ENCODE measurements at regions not wholly inside any gene's neighbourhood (a gene's known extent, or its start where the extent isn't known, plus 50 kb on each side); places are given as distances from the start of the nearest gene placed in this dataset.

DNA sequence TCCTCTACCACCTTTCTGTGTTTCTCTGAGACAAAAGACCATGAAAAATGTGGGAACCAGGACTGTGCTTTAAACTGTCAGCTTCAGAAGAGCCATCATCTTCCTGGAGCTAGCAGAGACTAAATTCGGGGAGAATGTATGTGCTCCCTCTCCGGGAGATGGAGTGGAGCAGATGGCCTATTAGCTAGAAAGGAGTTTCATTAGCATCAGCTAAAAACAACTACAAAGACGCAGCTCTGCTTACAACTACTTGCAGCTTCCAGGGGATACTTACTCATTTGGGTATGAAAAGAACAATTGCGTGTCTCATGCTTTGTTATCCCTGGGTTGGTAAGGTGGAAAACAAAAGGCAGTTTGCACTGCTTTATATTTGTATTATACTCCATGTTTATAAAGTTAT lies 159.6 kb downstream of the MFSD1 start:
- DNase-seq (ENCODE audit: extremely low spot score, insufficient read length, low read depth) = no peak
- no peak for FAIRE-seq

DNA sequence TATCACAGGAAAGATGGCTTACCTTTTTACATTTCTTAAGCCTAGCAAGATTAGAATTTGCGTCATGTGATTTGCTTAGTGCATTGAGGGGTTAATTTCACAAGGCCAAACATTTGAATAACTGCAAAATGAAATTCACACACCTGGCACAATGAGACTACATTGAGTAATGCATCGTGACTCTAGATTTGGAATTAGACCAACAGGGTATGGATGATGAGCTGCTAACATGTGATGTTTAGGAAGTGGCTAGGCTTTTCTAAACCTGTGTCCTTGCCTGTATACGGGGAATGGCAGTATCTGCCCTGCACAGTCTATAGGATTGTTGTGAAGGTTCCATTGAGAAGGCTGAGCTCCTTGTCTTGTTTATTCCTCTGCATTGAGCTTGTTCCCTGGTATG lies 160.1 kb downstream of the MFSD1 start:
- FAIRE-seq = no peak
- DNase-seq (ENCODE audit: extremely low spot score, insufficient read length, low read depth) = no peak

DNA sequence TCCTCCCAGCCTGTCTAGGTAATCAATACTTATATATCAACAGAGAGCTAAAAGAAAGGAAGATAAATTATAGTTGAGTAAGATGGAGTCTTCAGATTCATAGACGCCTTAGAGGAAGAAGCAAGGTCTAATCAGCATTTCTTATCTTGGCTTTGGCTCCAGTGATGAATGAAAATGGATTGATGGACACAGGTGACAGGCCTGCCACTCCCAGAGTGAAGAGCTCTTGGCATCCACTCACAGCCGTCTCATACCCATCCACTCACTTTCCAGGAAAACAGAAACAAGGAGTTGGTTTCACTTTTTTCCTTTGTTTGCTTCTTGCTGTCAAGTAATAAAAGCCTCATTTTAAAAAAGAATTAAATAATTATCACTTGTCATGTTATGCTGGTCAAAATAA lies 168.2 kb downstream of the MFSD1 start:
- no peak for DNase-seq (ENCODE audit: extremely low spot score, insufficient read length, low read depth)
- FAIRE-seq = no peak

DNA sequence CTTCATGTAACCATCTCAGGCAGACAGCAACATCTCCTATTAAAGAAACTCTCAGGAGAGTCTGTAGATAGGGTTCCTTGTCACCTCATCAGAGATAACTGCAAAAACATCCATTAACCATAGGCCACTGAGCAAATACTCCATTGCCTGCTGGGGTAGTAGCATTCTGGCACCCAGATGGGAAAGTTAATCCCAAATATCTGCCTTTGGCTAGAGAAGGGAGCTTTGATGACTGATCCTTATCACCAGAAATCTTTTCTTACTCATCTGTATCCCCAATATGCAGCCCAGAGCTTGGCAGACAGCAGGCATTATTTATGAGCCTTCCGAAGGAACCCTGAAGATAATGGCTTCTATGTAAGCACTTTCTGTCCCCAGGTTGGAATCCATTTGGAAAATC lies 173.1 kb downstream of the MFSD1 start:
- no peak for FAIRE-seq
- DNase-seq (ENCODE audit: extremely low spot score, insufficient read length, low read depth) = no peak

DNA sequence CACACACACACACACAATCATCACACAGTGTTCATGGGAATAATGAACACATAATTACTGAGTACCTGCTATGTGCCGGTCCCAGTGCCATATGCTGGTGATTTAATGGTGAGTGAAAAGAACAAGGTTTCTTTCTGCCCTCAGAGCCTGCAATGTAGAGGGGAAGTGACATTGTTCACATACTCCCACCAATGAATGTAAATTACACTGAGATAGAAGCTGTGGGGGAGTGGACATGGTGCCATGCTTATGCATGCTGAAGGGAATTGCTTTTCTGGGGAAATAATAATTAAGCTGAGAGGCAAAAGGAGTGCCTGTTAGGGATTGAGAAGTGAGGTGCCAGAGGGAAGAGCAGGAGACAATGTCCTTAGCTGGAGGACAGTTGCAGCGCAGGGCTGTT lies 175.1 kb downstream of the MFSD1 start:
- FAIRE-seq = no peak
- no peak for DNase-seq (ENCODE audit: extremely low spot score, insufficient read length, low read depth)

DNA sequence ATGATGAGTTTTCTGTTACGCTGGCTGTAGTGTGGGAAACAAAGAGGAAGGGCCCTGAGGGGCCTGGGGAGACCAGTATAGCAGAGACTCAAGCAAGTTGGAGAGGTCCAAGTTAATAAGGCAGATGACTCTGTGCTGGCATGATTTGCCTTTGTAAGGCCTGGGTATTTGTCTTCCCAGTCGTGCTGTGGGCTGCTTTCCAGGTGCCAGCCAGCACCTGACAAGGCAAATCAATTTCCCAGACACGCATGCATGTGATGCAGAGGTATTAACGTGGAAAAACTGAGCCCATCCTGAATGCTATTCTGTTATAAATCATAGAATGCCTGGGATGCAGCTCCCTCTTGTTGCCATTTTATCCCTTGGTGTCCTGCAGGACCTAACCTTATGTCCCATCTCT lies 175.6 kb downstream of the MFSD1 start:
- FAIRE-seq (no peak), DNase-seq (ENCODE audit: extremely low spot score, insufficient read length, low read depth) (no peak)

DNA sequence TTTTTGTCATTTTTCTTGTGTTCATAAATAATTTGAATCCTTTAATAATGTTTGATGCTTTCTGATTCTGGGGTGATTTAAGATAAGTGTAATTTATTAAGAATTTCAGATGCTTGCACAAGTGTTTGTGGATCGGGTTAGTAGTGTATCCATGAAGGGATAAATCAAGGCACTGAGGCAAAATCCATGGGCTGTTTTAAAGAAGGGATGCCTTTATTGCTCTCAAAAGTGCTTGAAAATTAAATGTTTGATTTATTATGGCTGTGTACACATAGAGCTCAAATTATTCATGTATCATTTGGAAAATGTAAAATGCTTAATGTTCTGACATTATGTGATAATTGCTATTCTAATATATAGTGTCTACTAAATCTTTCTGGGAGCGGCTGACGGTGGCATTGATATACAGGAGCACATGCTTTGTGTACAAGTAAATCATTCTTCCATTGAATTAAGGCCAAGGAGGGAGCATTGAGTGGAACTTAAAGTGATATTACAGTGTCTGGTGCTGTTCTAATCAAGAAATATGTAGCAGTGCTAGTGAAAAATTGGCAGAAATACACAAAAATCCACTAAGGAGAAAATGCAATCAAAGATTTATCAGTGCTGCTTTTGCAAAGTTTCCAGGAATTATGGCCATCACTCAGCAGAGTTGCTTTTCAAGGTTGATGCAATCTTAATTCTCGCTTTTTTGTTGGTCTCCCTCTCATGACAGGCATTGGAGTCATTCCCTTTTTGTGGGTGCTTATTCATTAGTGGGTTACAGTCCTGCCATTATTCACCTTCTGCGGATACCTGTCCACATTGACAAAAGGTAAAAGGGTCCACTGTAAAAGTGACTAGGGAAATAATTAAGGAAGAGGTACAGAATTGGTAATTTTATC lies 181.6 kb downstream of the MFSD1 start:
- DNase-seq (ENCODE audit: extremely low spot score, insufficient read length, low read depth) (no peak), FAIRE-seq (no peak)

DNA sequence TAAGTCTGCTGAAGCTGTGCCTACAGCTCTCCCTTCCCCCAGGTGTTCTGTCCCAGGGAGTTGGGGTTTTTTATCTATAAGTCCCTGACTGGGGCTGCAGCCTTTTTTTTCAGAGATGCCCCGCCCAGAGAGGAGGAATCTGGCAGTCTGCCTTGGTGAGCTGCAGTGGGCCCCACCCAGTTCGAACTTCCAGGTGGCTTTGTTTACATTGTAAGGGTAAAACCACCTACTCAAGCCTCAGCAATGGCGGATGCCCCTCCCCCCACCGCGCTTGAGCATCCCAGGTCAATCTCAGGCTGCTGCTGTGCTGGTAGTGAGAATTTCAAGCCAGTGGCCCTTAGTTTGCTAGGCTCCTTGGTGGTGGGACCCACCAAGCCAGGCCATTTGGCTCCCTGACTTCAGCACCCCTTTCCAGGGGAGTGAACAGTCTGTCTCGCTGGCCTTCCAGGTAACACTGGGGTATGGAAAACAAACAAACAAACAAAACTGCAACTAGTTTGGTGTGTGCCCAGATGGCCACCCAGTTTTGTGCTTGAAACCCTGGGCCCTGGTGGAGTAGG lies 189.4 kb downstream of the MFSD1 start:
- DNase-seq (ENCODE audit: extremely low spot score, insufficient read length, low read depth) (no peak), FAIRE-seq (no peak)

DNA sequence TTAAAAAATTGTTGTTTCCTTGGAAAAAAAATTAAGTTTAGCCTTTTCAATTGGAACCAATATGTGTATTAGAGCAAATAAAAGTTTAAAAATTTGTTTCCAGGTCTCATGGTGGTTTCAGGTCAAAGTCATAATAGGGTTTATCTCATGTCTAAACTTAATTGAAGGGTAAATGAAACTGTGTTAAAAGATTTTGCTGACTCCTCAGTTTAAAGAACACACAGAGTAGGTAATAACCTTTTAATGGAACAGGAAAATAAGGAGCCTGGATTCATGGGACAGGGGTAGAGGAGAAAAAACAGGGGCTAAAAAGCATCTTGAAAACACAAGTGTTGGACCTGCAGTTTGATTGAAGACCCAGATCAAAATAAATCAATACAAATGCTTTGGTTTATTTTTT lies 190.6 kb downstream of the MFSD1 start:
- DNase-seq (ENCODE audit: extremely low spot score, insufficient read length, low read depth) (no peak), FAIRE-seq (no peak)

DNA sequence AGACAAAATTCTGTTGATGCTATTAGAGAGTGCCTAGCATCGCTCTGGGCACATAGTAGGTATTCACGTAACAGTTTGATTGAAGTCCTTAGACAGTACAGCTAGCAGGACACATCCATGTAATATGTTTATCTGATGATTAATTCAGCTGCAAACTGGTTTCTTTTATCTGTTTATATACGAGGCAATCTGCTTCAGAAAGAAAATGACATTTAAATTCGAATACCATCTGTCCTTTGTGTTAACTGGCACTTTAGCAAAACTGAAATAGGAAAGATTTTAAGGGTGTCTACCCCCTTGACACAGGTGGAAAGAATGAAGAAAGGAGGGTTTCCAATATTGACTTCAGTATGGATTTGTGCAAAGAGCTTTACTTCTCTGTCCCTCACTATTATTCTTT lies 192.5 kb downstream of the MFSD1 start:
- no peak for FAIRE-seq

DNA sequence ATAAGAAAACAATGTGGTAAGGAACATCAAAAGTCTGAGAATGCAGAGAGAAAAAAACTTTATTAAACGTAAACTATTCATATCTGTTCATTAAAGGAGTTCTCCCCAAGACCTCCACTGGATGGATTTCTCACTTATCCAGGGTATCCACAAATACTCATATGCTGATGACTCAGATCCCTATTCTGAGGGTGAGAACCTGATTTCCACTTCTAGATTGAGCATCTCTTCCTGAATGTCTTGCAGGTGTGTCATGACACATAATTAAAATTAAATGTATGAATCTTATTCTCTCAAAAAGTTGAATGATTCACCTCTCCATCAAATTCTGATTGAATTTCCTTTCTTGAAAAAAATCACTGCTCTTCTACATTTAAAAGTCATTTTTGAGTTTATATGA lies 199.9 kb downstream of the MFSD1 start:
- FAIRE-seq (no peak), DNase-seq (ENCODE audit: extremely low spot score, insufficient read length, low read depth) (no peak)

More for the DNA sequence above, 192.5 kb downstream of the MFSD1 start:
- DNase-seq (ENCODE audit: extremely low spot score, insufficient read length, low read depth) = no peak

DNA sequence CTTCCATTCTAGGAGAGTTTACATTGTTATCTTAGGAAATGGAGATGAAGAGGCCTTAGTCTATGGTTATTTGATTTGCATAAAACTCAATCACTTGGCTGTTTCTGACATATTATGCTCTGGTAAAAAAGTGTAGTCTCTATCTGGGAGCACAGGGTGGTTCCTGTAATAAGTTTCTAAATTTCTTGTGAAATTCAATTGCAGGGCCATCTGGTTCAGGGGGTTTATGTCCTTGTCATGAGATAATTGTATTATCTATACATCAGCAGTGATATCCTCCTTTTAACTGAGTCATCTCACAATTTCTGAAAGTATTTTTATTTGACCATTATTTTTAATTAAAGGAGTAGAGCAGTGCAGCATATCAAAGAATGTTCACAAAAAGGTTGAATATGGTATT lies 203.3 kb downstream of the MFSD1 start:
- FAIRE-seq (no peak), DNase-seq (ENCODE audit: extremely low spot score, insufficient read length, low read depth) (no peak)

DNA sequence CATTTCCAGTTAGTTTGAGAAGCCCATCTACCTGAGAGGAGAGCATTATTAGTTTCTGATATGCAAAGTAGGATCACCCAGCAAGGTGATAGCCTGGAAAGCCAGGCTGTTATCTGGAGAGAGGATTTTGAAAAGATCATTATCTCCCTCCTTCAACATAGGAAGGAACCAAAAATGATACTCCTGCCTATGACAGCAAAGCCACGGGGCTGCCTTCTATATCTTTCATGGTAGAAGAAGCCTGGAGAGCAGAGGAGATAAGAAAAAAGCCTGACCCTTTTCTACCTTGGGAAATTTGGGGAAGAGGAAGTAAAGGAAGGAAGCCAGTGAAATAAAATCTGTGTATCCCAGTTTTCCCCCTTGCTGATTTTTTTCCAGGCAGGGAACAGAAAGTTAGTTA lies 205.5 kb downstream of the MFSD1 start:
- DNase-seq (ENCODE audit: extremely low spot score, insufficient read length, low read depth) = no peak
- FAIRE-seq = no peak

DNA sequence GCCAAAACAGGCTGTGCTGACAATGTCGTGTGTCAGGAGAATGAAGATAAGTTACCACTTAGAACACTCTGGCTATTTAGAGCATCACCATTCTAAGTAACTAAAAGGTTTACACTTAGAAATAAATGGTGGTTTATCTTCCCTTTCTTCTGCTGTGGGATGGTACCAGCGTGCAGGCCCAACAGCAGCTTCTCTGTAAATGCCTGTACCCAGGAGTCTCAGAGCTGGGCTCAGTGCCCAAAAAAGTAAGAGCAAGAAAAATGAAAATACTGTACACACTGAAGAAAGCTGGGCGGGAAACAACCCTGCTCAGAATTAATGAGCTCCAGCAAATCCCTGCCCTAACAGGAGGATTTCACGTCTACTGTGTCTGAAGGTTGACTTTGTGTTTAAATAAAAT lies 206.5 kb downstream of the MFSD1 start:
- DNase-seq (ENCODE audit: extremely low spot score, insufficient read length, low read depth) (no peak), FAIRE-seq (no peak)

DNA sequence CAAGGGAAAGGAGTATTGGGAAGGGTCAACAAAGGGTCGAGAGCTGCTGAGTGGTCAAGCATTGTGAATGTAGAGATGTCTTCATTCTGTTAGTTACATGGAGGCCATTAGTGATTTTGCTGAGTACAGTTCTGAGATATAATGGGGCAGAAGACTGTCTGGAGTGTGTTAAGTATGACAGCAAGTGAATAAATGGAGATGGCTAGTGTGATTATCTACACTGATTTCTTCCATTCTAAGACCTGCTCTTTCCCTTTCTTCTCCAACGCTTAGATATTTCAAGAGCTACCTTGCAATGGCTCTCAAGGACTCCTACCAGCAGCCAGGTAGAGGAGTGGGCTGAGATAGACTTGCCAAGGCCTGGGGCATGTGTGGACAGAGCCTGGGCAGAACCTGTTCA lies 216.5 kb downstream of the MFSD1 start:
- FAIRE-seq (no peak), DNase-seq (ENCODE audit: extremely low spot score, insufficient read length, low read depth) (no peak)

DNA sequence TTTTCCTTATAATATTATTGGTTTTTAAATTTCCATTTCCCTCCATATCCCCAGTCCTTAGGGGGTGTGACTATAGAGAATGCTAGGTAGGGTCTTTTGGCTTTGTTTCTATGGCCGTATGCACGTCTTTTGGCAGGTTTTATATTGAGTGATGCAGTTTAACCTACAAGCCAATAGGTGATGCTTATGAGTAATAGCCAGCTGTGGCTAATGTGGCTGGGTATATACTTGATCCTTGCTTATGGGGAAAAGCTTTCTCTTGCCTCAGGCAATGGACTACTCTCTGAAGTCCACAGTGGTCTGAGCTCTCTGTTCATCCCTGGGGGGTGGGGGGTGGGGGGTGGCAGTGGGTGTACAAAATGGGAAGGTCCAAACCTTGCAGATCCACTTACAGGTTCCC lies 223.9 kb downstream of the MFSD1 start:
- no peak for FAIRE-seq
- DNase-seq (ENCODE audit: extremely low spot score, insufficient read length, low read depth) = no peak

DNA sequence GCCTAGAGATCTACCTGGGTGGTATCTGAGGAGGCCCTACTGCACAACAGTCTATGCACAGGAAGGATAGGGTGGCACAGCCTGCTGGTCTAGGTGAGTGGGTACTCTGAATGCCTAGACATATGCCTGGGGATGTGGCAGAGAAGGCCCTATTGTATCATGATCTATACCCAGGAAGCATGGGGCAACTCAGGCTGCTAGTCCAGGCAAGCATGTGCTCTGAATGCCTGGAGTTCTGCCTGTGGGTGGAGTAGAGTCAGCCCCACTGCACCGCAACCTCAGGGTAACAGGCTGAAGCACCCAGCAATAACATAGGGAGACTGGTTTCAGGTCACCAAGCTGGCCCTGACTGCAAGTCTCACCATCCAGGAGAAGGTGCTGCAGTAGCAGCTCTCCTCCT lies 224.7 kb downstream of the MFSD1 start:
- no peak for DNase-seq (ENCODE audit: extremely low spot score, insufficient read length, low read depth)
- no peak for FAIRE-seq

DNA sequence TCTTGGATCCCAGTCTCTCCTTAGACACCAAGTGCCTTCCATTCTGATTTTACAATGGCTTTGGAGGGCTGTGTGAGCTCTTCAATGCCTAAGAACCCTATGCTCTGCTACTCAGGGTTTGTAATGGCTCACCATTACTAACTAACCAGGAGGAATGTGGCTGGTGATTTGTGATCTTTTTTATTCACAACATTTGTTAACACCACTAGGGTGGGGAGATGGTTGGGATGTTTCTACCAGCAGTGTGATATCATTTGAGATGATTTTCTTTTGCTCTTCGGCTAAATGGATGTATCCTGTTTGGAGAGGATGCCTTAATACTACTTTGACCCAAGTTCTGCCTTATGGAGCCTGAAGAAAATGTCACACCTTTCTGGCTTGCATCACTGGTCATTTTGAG lies 226.9 kb downstream of the MFSD1 start:
- no peak for DNase-seq (ENCODE audit: extremely low spot score, insufficient read length, low read depth)
- no peak for FAIRE-seq

DNA sequence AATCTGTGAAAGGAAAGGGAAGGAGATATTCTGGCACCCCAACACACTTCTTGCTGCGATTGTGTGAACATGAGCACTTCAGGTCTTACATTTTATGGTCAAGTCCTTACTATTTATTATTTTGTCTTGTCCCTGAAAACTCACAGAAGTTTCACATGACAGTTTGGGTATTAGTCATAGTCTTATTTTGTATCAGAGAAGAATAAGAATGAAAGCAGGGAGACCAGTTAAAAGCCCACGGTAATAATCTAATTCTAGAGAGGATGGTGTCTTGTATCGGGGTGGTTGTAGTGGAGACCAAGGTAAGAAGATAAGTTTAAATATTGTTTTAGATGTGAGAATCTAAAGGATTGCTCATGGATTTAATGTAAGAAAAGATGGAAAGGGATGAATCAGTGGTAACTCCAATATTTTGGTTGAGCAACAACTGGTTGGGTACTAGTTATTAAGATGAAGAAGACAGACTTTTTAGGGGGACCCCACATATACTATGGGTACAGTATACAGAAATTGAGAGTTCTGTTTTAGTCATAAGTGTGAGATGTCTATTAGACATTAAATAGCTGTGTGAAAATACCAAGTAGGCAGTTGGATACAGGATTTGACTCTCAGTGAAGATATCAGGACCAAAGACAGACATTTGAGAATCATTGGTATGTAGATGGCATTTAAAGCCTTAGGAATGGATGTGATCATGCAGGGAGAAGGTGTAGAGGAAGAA lies 227.6 kb downstream of the MFSD1 start:
- FAIRE-seq (no peak), DNase-seq (ENCODE audit: extremely low spot score, insufficient read length, low read depth) (no peak)

DNA sequence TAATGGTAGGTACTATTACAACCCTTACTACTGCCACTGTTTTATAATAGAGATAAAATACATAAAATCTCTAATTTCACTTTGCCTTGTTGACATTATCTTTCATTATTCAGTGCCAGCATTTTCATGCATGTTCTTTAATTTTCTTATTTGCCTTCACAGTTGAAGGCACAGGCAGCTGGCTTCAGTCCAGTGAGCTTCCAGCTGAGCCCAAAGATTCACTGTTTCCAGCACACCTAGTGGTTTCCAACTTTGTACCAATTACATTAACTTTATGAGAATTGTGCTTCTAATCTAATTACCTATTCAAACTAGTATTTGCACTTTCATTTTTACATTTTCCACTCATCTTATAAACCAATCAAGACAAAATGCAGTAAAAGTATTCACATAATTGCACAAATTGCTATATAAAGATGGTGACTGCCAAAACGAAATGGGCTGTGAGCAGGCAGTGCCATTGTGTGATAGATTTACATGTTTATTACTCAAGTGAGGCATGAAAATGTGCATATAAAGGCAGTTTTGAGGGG lies 228.3 kb downstream of the MFSD1 start:
- no peak for FAIRE-seq
- DNase-seq (ENCODE audit: extremely low spot score, insufficient read length, low read depth) = no peak
